ENCODE measurements at regions not wholly inside any gene's neighbourhood (a gene's known extent, or its start where the extent isn't known, plus 50 kb on each side); places are given as distances from the start of the nearest gene placed in this dataset.

- ChIA-PET CTCF (no interaction called here), SMC1A (ENCODE audit: uncharacterized antibody, unreplicated experiment) (no interaction called here), RAD21 (ENCODE audit: unreplicated experiment) (no interaction called here), POLR2A (no interaction called here)
- FAIRE-seq = no peak
- BruUV-seq (replicated peaks) = no TSS peak
- H3K9ac ChIP-seq (ENCODE audit: control insufficient read depth, insufficient read depth, low read length) = no peak overlapping the region
- H3K4me3 ChIP-seq = no peak overlapping the region
- H3K4me2 ChIP-seq (ENCODE audit: control insufficient read depth, insufficient read depth) = no peak overlapping the region
- in situ Hi-C loops (cut with MboI) (no loop called here), intact Hi-C loops (cut with micrococcal nuclease; ENCODE audit: unreplicated experiment) (no loop called here)
- no peaks in the 10 kb centered on the region; a peak in 1 of 4 replicates for H3K27me3 ChIP-seq (replicated peaks in 1 of 2; ENCODE audit: control insufficient read depth in 2 of 2, insufficient read depth in 2 of 2, low read length in 1 of 2)
- no peaks in the 10 kb centered on the region for H3K79me2 ChIP-seq (ENCODE audit: control insufficient read depth, insufficient read depth, low read length)
- H3K9me3 ChIP-seq (replicated peaks; ENCODE audit: control insufficient read depth, insufficient read depth, low read length) = no peaks in the 10 kb centered on the region
- H2AFZ ChIP-seq (ENCODE audit: control insufficient read depth, low read depth, low read length) = no peak overlapping the region
- ATAC-seq = no peak
- H4K20me1 ChIP-seq (ENCODE audit: control insufficient read depth, insufficient read depth) = no peaks in the 10 kb centered on the region
- H3K36me3 ChIP-seq (ENCODE audit: control insufficient read depth in 2 of 2, insufficient read depth in 2 of 2, low read length in 1 of 2) = no peaks in the 10 kb centered on the region
- TF ChIP-seq, protein P1, sequence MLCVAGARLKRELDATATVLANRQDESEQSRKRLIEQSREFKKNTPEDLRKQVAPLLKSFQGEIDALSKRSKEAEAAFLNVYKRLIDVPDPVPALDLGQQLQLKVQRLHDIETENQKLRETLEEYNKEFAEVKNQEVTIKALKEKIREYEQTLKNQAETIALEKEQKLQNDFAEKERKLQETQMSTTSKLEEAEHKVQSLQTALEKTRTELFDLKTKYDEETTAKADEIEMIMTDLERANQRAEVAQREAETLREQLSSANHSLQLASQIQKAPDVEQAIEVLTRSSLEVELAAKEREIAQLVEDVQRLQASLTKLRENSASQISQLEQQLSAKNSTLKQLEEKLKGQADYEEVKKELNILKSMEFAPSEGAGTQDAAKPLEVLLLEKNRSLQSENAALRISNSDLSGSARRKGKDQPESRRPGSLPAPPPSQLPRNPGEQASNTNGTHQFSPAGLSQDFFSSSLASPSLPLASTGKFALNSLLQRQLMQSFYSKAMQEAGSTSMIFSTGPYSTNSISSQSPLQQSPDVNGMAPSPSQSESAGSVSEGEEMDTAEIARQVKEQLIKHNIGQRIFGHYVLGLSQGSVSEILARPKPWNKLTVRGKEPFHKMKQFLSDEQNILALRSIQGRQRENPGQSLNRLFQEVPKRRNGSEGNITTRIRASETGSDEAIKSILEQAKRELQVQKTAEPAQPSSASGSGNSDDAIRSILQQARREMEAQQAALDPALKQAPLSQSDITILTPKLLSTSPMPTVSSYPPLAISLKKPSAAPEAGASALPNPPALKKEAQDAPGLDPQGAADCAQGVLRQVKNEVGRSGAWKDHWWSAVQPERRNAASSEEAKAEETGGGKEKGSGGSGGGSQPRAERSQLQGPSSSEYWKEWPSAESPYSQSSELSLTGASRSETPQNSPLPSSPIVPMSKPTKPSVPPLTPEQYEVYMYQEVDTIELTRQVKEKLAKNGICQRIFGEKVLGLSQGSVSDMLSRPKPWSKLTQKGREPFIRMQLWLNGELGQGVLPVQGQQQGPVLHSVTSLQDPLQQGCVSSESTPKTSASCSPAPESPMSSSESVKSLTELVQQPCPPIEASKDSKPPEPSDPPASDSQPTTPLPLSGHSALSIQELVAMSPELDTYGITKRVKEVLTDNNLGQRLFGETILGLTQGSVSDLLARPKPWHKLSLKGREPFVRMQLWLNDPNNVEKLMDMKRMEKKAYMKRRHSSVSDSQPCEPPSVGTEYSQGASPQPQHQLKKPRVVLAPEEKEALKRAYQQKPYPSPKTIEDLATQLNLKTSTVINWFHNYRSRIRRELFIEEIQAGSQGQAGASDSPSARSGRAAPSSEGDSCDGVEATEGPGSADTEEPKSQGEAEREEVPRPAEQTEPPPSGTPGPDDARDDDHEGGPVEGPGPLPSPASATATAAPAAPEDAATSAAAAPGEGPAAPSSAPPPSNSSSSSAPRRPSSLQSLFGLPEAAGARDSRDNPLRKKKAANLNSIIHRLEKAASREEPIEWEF (IDR thresholded peaks at IDR 0.05; ENCODE audit: insufficient replicate concordance, low read depth, low read length) = no peak
- no peak for TF ChIP-seq IKZF1 (conservative IDR thresholded peaks at IDR 0.05)
- TF ChIP-seq RBBP5 (conservative IDR thresholded peaks at IDR 0.05) = no peak
- no peak for TF ChIP-seq ZSCAN29 (IDR thresholded peaks at IDR 0.05)
- TF ChIP-seq DPF2 (IDR thresholded peaks at IDR 0.05) = no peak
- no peak for TF ChIP-seq HCFC1 (IDR thresholded peaks at IDR 0.05; ENCODE audit: low read length)
- TF ChIP-seq, protein P2, sequence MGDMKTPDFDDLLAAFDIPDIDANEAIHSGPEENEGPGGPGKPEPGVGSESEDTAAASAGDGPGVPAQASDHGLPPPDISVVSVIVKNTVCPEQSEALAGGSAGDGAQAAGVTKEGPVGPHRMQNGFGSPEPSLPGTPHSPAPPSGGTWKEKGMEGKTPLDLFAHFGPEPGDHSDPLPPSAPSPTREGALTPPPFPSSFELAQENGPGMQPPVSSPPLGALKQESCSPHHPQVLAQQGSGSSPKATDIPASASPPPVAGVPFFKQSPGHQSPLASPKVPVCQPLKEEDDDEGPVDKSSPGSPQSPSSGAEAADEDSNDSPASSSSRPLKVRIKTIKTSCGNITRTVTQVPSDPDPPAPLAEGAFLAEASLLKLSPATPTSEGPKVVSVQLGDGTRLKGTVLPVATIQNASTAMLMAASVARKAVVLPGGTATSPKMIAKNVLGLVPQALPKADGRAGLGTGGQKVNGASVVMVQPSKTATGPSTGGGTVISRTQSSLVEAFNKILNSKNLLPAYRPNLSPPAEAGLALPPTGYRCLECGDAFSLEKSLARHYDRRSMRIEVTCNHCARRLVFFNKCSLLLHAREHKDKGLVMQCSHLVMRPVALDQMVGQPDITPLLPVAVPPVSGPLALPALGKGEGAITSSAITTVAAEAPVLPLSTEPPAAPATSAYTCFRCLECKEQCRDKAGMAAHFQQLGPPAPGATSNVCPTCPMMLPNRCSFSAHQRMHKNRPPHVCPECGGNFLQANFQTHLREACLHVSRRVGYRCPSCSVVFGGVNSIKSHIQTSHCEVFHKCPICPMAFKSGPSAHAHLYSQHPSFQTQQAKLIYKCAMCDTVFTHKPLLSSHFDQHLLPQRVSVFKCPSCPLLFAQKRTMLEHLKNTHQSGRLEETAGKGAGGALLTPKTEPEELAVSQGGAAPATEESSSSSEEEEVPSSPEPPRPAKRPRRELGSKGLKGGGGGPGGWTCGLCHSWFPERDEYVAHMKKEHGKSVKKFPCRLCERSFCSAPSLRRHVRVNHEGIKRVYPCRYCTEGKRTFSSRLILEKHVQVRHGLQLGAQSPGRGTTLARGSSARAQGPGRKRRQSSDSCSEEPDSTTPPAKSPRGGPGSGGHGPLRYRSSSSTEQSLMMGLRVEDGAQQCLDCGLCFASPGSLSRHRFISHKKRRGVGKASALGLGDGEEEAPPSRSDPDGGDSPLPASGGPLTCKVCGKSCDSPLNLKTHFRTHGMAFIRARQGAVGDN (IDR thresholded peaks at IDR 0.05) = no peak
- H3K4me1 ChIP-seq (ENCODE audit: control insufficient read depth, insufficient read depth, low read length) = no peaks in the 10 kb centered on the region
- WGBS (ENCODE audit: insufficient coverage, insufficient replicate concordance, low lambda C conversion rate, missing lambda C conversion rate) = 35% methylated on average over 5 of the region's 5 CpGs
- no peak overlapping the region for H3K27ac ChIP-seq (ENCODE audit: control insufficient read depth, insufficient read depth)
- no peak for DNase-seq (ENCODE audit: low read depth, low spot score)
These were observed 94.0 kb downstream of the CAVIN4 start for GRCh38 chr9:100671898-100672297.
